ENCODE measurements at regions not wholly inside any gene's neighbourhood (a gene's known extent, or its start where the extent isn't known, plus 50 kb on each side); places are given as distances from the start of the nearest gene placed in this dataset.

DNA sequence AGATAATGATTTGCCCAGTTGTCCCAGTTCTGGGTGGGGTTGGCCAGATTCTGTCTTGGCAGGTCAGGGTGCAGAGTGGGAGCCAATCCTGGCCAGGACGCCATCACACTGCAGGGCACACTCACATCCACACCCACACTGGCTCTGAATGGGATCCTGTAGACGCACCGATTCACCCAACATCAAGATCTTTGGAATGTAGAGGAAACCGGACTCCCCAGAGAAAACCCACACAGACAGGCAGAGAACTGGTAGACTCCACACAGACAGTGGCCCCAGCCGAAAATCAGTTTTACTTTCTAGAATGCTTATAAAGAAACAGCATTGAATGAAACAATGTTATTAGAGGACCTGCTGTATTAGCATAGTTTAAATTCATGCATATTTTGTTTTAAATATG, 343.1 kb upstream of the DAB2 start:
- Histone ChIP-seq H3K9ac (ENCODE audit: control insufficient read depth, extremely low read depth, insufficient read depth, low read length) (no peak overlapping the region), H3K36me3 (ENCODE audit: control insufficient read depth in 2 of 2, extremely low read depth in 1 of 2, insufficient read depth in 2 of 2, low read length in 2 of 2) (no peaks in the 10 kb centered on the region), H4K20me1 (ENCODE audit: control insufficient read depth, extremely low read depth, insufficient read depth, low read length) (no peaks in the 10 kb centered on the region), H3K9me3 (ENCODE audit: control insufficient read depth, low read depth, low read length) (no peaks in the 10 kb centered on the region), H3K4me3 (ENCODE audit: control insufficient read depth in 2 of 3, extremely low read depth in 1 of 3, insufficient read depth in 2 of 3, low read depth in 1 of 3, low read length in 3 of 3) (no peak overlapping the region), H3K27me3 (ENCODE audit: control insufficient read depth, extremely low read depth, insufficient read depth, low read length) (no peaks in the 10 kb centered on the region), H3K27ac (ENCODE audit: control insufficient read depth, insufficient read depth, low read length) (no peak overlapping the region), H3K4me2 (ENCODE audit: control insufficient read depth, extremely low read depth, insufficient read depth, low read depth, low read length) (no peak overlapping the region), H3K4me1 (ENCODE audit: control insufficient read depth, extremely low read depth, insufficient read depth, low read length) (no peaks in the 10 kb centered on the region), H3K9me1 (ENCODE audit: control insufficient read depth, extremely low read depth, insufficient read depth, low read length) (no peaks in the 10 kb centered on the region), H2AFZ (ENCODE audit: control insufficient read depth, low read length) (no peak overlapping the region), H3K79me2 (ENCODE audit: control insufficient read depth, insufficient read depth, low read length) (no peaks in the 10 kb centered on the region)
- dilution Hi-C loops (cut with MboI; ENCODE audit: extremely low pct_ligation_motif_present, low sequenced_read_pairs): no loop called here
- DNase-seq (ENCODE audit: low read depth, low spot score) (no peak), FAIRE-seq (no peak)
- TF ChIP-seq, protein P1, sequence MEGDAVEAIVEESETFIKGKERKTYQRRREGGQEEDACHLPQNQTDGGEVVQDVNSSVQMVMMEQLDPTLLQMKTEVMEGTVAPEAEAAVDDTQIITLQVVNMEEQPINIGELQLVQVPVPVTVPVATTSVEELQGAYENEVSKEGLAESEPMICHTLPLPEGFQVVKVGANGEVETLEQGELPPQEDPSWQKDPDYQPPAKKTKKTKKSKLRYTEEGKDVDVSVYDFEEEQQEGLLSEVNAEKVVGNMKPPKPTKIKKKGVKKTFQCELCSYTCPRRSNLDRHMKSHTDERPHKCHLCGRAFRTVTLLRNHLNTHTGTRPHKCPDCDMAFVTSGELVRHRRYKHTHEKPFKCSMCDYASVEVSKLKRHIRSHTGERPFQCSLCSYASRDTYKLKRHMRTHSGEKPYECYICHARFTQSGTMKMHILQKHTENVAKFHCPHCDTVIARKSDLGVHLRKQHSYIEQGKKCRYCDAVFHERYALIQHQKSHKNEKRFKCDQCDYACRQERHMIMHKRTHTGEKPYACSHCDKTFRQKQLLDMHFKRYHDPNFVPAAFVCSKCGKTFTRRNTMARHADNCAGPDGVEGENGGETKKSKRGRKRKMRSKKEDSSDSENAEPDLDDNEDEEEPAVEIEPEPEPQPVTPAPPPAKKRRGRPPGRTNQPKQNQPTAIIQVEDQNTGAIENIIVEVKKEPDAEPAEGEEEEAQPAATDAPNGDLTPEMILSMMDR (optimal IDR thresholded peaks at IDR 0.05 in 1 of 3, IDR thresholded peaks at IDR 0.05 in 1 of 3, conservative IDR thresholded peaks at IDR 0.05 in 1 of 3; ENCODE audit: extremely low read depth in 1 of 3, insufficient read depth in 2 of 3, low read length in 3 of 3): no peak
- no peak for TF ChIP-seq EZH2 (IDR thresholded peaks at IDR 0.05; ENCODE audit: low read length)

DNA sequence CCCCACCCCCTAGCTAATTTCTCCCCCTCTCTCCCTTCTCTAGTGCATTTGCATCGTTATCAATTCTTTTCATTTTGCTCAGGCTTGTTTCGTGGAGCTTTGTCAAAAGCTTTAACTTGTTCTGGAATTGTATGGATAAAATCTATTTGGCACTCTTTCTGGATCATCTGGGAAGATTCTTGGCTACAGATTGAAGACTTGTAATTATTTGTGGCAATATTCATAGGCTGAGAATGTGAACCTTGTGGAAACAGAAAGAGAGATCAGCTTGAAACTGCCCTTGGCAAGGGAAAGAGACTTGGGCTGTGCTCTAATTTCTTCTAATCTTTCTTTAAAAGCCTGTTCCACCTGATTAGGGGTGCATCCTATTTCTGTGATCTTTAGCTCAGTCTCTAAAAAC, 340.6 kb upstream of the DAB2 start:
- H3K27ac ChIP-seq (ENCODE audit: control insufficient read depth, insufficient read depth, low read length): no peak overlapping the region
- peak overlapping the region; percentile 47 for H2AFZ ChIP-seq (ENCODE audit: control insufficient read depth, low read length)
- dilution Hi-C loops (cut with MboI; ENCODE audit: extremely low pct_ligation_motif_present, low sequenced_read_pairs): no loop called here
- no peaks in the 10 kb centered on the region for H3K36me3 ChIP-seq (ENCODE audit: control insufficient read depth in 2 of 2, extremely low read depth in 1 of 2, insufficient read depth in 2 of 2, low read length in 2 of 2)
- no peak for FAIRE-seq
- no peaks in the 10 kb centered on the region for H3K4me1 ChIP-seq (ENCODE audit: control insufficient read depth, extremely low read depth, insufficient read depth, low read length)
- H3K9me1 ChIP-seq (ENCODE audit: control insufficient read depth, extremely low read depth, insufficient read depth, low read length): no peaks in the 10 kb centered on the region
- no peaks in the 10 kb centered on the region for H3K79me2 ChIP-seq (ENCODE audit: control insufficient read depth, insufficient read depth, low read length)
- DNase-seq (ENCODE audit: low read depth, low spot score): no peak
- no peak overlapping the region for H3K4me3 ChIP-seq (ENCODE audit: control insufficient read depth in 2 of 3, extremely low read depth in 1 of 3, insufficient read depth in 2 of 3, low read depth in 1 of 3, low read length in 3 of 3)
- no peaks in the 10 kb centered on the region for H3K27me3 ChIP-seq (ENCODE audit: control insufficient read depth, extremely low read depth, insufficient read depth, low read length)
- H3K9me3 ChIP-seq (ENCODE audit: control insufficient read depth, low read depth, low read length): no peaks in the 10 kb centered on the region
- no peak overlapping the region for H3K9ac ChIP-seq (ENCODE audit: control insufficient read depth, extremely low read depth, insufficient read depth, low read length)
- TF ChIP-seq, protein P1 (optimal IDR thresholded peaks at IDR 0.05 in 1 of 3, IDR thresholded peaks at IDR 0.05 in 1 of 3, conservative IDR thresholded peaks at IDR 0.05 in 1 of 3; ENCODE audit: extremely low read depth in 1 of 3, insufficient read depth in 2 of 3, low read length in 3 of 3): no peak
- no peak for TF ChIP-seq EZH2 (IDR thresholded peaks at IDR 0.05; ENCODE audit: low read length)
- H4K20me1 ChIP-seq (ENCODE audit: control insufficient read depth, extremely low read depth, insufficient read depth, low read length): no peaks in the 10 kb centered on the region
- no peak overlapping the region for H3K4me2 ChIP-seq (ENCODE audit: control insufficient read depth, extremely low read depth, insufficient read depth, low read depth, low read length)
